WTC11 (cell line): ENCODE measurements at regions not wholly inside any gene's neighbourhood (a gene's known extent, or its start where the extent isn't known, plus 50 kb on each side); places are given as distances from the start of the nearest gene placed in this dataset.

Experiments
- ATF2 ChIP-seq: sonication (generic); formaldehyde crosslinking; IDR thresholded peaks from 2 replicates; pipeline ENCODE4 v1.8.1; 2022; ENCODE audit warnings: low read depth, missing genetic modification reagents, borderline replicate concordance
- CTCF ChIP-seq: fragments of 200-600 bp; IDR thresholded peaks from 2 replicates; pipeline ENCODE4 v1.8.0; 2022; ENCODE audit warnings: antibody characterized with exemption
- GABPB1 ChIP-seq: sonication (generic); formaldehyde crosslinking; IDR thresholded peaks from 2 replicates; pipeline ENCODE4 v1.8.1; 2023; ENCODE audit warnings: mild to moderate bottlenecking, missing genetic modification reagents
- STAT6 ChIP-seq: sonication (generic); formaldehyde crosslinking; conservative IDR thresholded peaks from 2 replicates; pipeline ENCODE4 v1.8.1; 2023; ENCODE audit warnings: mild to moderate bottlenecking, low read depth, missing genetic modification reagents, moderate library complexity
- USF2 ChIP-seq: sonication (generic); formaldehyde crosslinking; IDR thresholded peaks from 2 replicates; pipeline ENCODE4 v1.8.1; 2023; ENCODE audit warnings: mild to moderate bottlenecking, missing genetic modification reagents, moderate library complexity
- ZBTB43 ChIP-seq: sonication (generic); formaldehyde crosslinking; IDR thresholded peaks from 2 replicates; pipeline ENCODE4 v1.8.1; 2023; ENCODE audit warnings: mild to moderate bottlenecking, missing genetic modification reagents

GRCh38 chr3:64454179-64454578 is 228.9 kb upstream of the PRICKLE2 start:
- TF ChIP-seq GABPB1 (CRISPR knock-in tag), result no peak
- no peak for TF ChIP-seq USF2
- no peak for TF ChIP-seq STAT6 (CRISPR knock-in tag)
- no peak for TF ChIP-seq ZBTB43 (CRISPR knock-in tag)
- TF ChIP-seq CTCF, result no peak
- no peak for TF ChIP-seq ATF2 (CRISPR knock-in tag)
